Fibroblast of gingiva (primary cell): ENCODE measurements at regions not wholly inside any gene's neighbourhood (a gene's known extent, or its start where the extent isn't known, plus 50 kb on each side); places are given as distances from the start of the nearest gene placed in this dataset.

Experiments
- DNase-seq: peaks from one replicate; pipeline ENCODE4 v3.0.0-alpha.2; 2011; ENCODE audit warnings: low read depth

- no peak for DNase-seq
Observed at GRCh38 chr1:170316270-170316669, 170.5 kb downstream of the NTMT2 start.

- DNase-seq: no peak
Observed at GRCh38 chr1:170318141-170318540, 172.4 kb downstream of the NTMT2 start.

- DNase-seq: peak; percentile 5
Observed at GRCh38 chr1:170318736-170319135, 173.0 kb downstream of the NTMT2 start.

GRCh38 chr1:170321113-170321512 is 175.4 kb downstream of the NTMT2 start:
- DNase-seq: no peak

GRCh38 chr1:170326186-170326585 is 180.4 kb downstream of the NTMT2 start:
- DNase-seq: no peak

GRCh38 chr1:170332801-170333200 is 187.0 kb downstream of the NTMT2 start:
- DNase-seq: no peak

- DNase-seq: peak; percentile 6
Observed at GRCh38 chr1:170337413-170337994, 191.7 kb downstream of the NTMT2 start.

GRCh38 chr1:170339534-170339933 is 192.4 kb upstream of the GORAB start:
- DNase-seq: no peak

- no peak for DNase-seq
Observed at GRCh38 chr1:170340308-170340707, 191.7 kb upstream of the GORAB start.

GRCh38 chr1:170351366-170351946 is 180.5 kb upstream of the GORAB start:
- no peak for DNase-seq

- DNase-seq: no peak
Observed at GRCh38 chr1:170354246-170354645, 177.7 kb upstream of the GORAB start.

GRCh38 chr1:170354690-170355089 is 177.3 kb upstream of the GORAB start:
- no peak for DNase-seq

- DNase-seq: no peak
Observed at GRCh38 chr1:170355267-170355801, 176.6 kb upstream of the GORAB start.

GRCh38 chr1:170356585-170356984 is 175.4 kb upstream of the GORAB start:
- no peak for DNase-seq

GRCh38 chr1:170357750-170358149 is 174.2 kb upstream of the GORAB start:
- DNase-seq: no peak

- DNase-seq: no peak
Observed at GRCh38 chr1:170360601-170361000, 171.4 kb upstream of the GORAB start.

- no peak for DNase-seq
Observed at GRCh38 chr1:170365331-170365730, 166.6 kb upstream of the GORAB start.

- no peak for DNase-seq
Observed at GRCh38 chr1:170366980-170367379, 165.0 kb upstream of the GORAB start.

GRCh38 chr1:170367615-170368014 is 164.4 kb upstream of the GORAB start:
- no peak for DNase-seq

- no peak for DNase-seq
Observed at GRCh38 chr1:170369000-170369399, 163.0 kb upstream of the GORAB start.

- no peak for DNase-seq
Observed at GRCh38 chr1:170369417-170369816, 162.5 kb upstream of the GORAB start.

GRCh38 chr1:170370087-170370486 is 161.9 kb upstream of the GORAB start:
- DNase-seq: no peak

- no peak for DNase-seq
Observed at GRCh38 chr1:170375082-170375723, 156.8 kb upstream of the GORAB start.
